CD4-positive, alpha-beta T cell (primary cell): ENCODE measurements at regions not wholly inside any gene's neighbourhood (a gene's known extent, or its start where the extent isn't known, plus 50 kb on each side); places are given as distances from the start of the nearest gene placed in this dataset.

ENCODE experiments used
- ATAC-seq: fragments of 200-7000 bp; cut with Tn5 transposase; one replicate; pipeline ENCODE4 v1.10.0; 2022; ENCODE audit warnings: mild to moderate bottlenecking; ENCODE audit not compliant: poor library complexity
- CTCF ChIA-PET: fragments of 350-600 bp; sonication (Branson Sonifier 250); formaldehyde crosslinking; loops from one replicate; lab custom pipeline; 2021; ENCODE audit warnings: antibody characterized with exemption, inconsistent platforms; lab: Charles Lee
- POLR2A ChIA-PET: fragments of 350-600 bp; sonication (Branson Sonifier 250); formaldehyde crosslinking; loops from one replicate; lab custom pipeline; 2021; ENCODE audit warnings: antibody characterized with exemption, inconsistent platforms; lab: Charles Lee
- DNase-seq, 14 experiments: peaks; one replicate each; pipeline ENCODE4 v3.0.0-alpha.2; 2013 to 2020; ENCODE audit warnings: mixed read lengths in 2 of 14
- H3K27ac ChIP-seq, 2 donors: one replicate each; pipeline versions ENCODE4 v1.5.1 to v1.7.0; 2013; ENCODE audit warnings: low read length in 2 of 2, low read depth in 1 of 2, mild to moderate bottlenecking in 1 of 2
- H3K27me3 ChIP-seq, 2 experiments: 1 replicate in 1 of 2; 2 replicates in 1 of 2; pipeline versions ENCODE4 v1.6.1 to v1.7.0; 2013; ENCODE audit warnings: low read length in 2 of 2, control low read depth in 1 of 2, mild to moderate bottlenecking in 1 of 2, moderate library complexity in 1 of 2; ENCODE audit not compliant: insufficient read depth in 2 of 2, control insufficient read depth in 1 of 2
- H3K36me3 ChIP-seq: one replicate; pipeline ENCODE4 v1.6.1; 2013; ENCODE audit warnings: low read length, control low read depth; ENCODE audit not compliant: insufficient read depth
- H3K4me1 ChIP-seq: one replicate; pipeline ENCODE4 v1.6.1; 2013; ENCODE audit warnings: low read length, control low read depth; ENCODE audit not compliant: insufficient read depth
- H3K4me3 ChIP-seq: one replicate; pipeline ENCODE4 v1.5.1; 2013; ENCODE audit warnings: mild to moderate bottlenecking, low read length, moderate library complexity
- H3K9me3 ChIP-seq, 2 experiments: 1 replicate in 1 of 2; 2 replicates in 1 of 2; pipeline versions ENCODE4 v1.6.1 to v1.7.0; 2013; ENCODE audit warnings: low read length in 2 of 2, mild to moderate bottlenecking in 2 of 2, control low read depth in 1 of 2, moderate library complexity in 1 of 2; ENCODE audit not compliant: control insufficient read depth in 1 of 2, insufficient read depth in 1 of 2
- H3K27ac Mint-ChIP-seq: one replicate; pipeline ENCODE4 v1.8.0; 2020; ENCODE audit warnings: mixed read lengths
- H3K27me3 Mint-ChIP-seq: one replicate; pipeline ENCODE4 v1.8.0; 2021; ENCODE audit warnings: mixed read lengths
- H3K36me3 Mint-ChIP-seq: one replicate; pipeline ENCODE4 v1.8.0; 2021; ENCODE audit warnings: low read depth, mixed read lengths
- H3K4me1 Mint-ChIP-seq: one replicate; pipeline ENCODE4 v1.8.0; 2021; ENCODE audit warnings: low read depth, mixed read lengths
- H3K4me3 Mint-ChIP-seq: one replicate; pipeline ENCODE4 v1.8.0; 2020; ENCODE audit warnings: mild to moderate bottlenecking, mixed read lengths
- H3K9me3 Mint-ChIP-seq: one replicate; pipeline ENCODE4 v1.8.0; 2020; ENCODE audit warnings: mixed read lengths
- CTCF ChIP-seq: fragments of 200-600 bp; IDR thresholded peaks from one replicate; pipeline ENCODE4 v1.8.0; 2022; ENCODE audit warnings: antibody characterized with exemption, mild to moderate bottlenecking
- intact Hi-C, 2 experiments: fragments of 100-400 bp; cut with DNase I in 1 of 2; cut with micrococcal nuclease in 1 of 2; formaldehyde crosslinking; loops; one replicate each; pipeline versions ENCODE4 v1.15.1 to v1.9.0; 2023 to 2025; cut with DNase I, micrococcal nuclease

DNA sequence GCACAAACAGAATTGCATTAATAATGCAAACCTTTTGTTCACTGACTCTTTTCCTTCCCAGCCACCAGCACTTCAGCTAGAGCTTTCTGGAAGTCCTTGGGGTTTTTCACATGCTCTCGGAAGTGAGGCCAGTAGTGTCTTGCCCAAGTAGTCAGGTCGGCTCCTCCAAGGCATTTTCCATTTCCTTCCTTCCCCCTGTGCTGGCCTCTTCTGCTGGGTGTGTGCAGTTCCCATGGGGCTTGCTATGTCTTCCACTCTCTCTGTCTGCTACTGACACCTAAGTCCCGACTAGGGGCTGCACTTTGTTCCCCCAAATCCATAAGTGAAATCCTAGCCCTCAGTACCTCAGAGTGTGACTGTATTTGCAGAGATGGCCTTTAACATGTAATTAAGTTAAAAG is 175.6 kb upstream of the BMPER start:
- no peaks in the 10 kb centered on the region for H3K27me3 ChIP-seq
- H3K27ac ChIP-seq = no peak overlapping the region
- ChIA-PET CTCF (no interaction called here), POLR2A (no interaction called here)
- TF ChIP-seq CTCF = no peak
- Mint-ChIP-seq H3K9me3 (no peaks in the 10 kb centered on the region), H3K27ac (no peak overlapping the region), H3K4me1 (no peaks in the 10 kb centered on the region), H3K36me3 (no peaks in the 10 kb centered on the region), H3K4me3 (no peak overlapping the region), H3K27me3 (no peaks in the 10 kb centered on the region)
- no peaks in the 10 kb centered on the region for H3K4me1 ChIP-seq
- no peak for DNase-seq
- ATAC-seq = no peak
- intact Hi-C loops = no loop called here
- no peaks in the 10 kb centered on the region for H3K9me3 ChIP-seq
- H3K36me3 ChIP-seq = no peaks in the 10 kb centered on the region
- no peak overlapping the region for H3K4me3 ChIP-seq

DNA sequence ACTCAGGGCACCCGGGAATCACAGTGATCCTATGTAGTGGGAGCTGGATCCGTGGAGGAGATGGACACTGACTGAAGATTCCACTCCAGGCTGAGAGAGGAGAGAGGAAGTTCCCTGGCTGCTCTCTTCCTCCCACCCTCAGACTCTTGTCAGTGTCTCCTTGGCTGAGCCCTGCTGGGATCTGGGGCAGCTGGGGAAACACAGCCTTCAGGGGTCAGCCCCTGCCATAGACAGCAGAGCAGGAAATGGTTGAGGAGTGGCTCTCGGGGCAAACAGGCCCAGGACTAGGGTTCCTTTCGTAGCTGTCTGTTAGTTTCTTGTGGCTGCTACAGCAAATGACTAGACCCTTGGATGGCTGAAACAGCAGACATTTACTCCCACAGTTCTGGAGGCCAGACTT is 174.4 kb upstream of the BMPER start:
- intact Hi-C loops = no loop called here
- ATAC-seq (no peak), DNase-seq (no peak)
- ChIA-PET CTCF (no interaction called here), POLR2A (no interaction called here)
- Histone ChIP-seq H3K4me1 (no peaks in the 10 kb centered on the region), H3K27me3 (no peaks in the 10 kb centered on the region), H3K27ac (no peak overlapping the region), H3K36me3 (no peaks in the 10 kb centered on the region), H3K9me3 (no peaks in the 10 kb centered on the region), H3K4me3 (no peak overlapping the region)
- H3K4me1 Mint-ChIP-seq = no peaks in the 10 kb centered on the region
- no peak overlapping the region for H3K4me3 Mint-ChIP-seq
- no peaks in the 10 kb centered on the region for H3K9me3 Mint-ChIP-seq
- no peak overlapping the region for H3K27ac Mint-ChIP-seq
- H3K36me3 Mint-ChIP-seq = no peaks in the 10 kb centered on the region
- H3K27me3 Mint-ChIP-seq = no peaks in the 10 kb centered on the region
- TF ChIP-seq CTCF = no peak

DNA sequence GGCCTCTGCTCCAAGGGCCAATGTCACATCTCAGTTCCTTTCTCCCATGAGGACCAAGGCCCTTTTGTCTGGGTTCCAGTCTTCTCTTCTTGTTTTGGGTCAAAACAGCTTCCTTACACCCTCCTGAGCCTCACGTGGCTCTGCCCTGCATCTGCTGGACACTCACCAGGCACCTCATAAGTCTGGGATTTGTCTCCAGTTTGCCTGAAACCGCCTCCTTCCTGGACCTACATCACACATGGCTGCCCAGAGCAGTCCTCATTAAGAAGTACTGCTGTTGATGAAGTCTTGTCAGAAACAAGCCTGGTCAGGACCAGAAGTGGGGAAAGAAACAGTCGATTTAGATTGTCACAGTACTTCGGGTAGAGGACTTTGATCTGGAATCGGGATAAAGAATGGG is 173.4 kb upstream of the BMPER start:
- CTCF ChIA-PET = no interaction called here
- Mint-ChIP-seq H3K27ac (no peak overlapping the region), H3K4me3 (no peak overlapping the region), H3K9me3 (no peaks in the 10 kb centered on the region), H3K27me3 (no peaks in the 10 kb centered on the region), H3K4me1 (no peaks in the 10 kb centered on the region), H3K36me3 (no peaks in the 10 kb centered on the region)
- H3K27ac ChIP-seq = no peak overlapping the region
- POLR2A ChIA-PET = no interaction called here
- TF ChIP-seq CTCF = no peak
- H3K36me3 ChIP-seq = no peaks in the 10 kb centered on the region
- no peaks in the 10 kb centered on the region for H3K4me1 ChIP-seq
- no peak for ATAC-seq
- intact Hi-C loops = no loop called here
- H3K9me3 ChIP-seq = no peaks in the 10 kb centered on the region
- H3K4me3 ChIP-seq = no peak overlapping the region
- no peak for DNase-seq
- H3K27me3 ChIP-seq = no peaks in the 10 kb centered on the region
